B cell (primary cell): ENCODE measurements at regions not wholly inside any gene's neighbourhood (a gene's known extent, or its start where the extent isn't known, plus 50 kb on each side); places are given as distances from the start of the nearest gene placed in this dataset.

Experiments used
- CTCF ChIP-seq: fragments of 200-600 bp; IDR thresholded peaks from one replicate; pipeline ENCODE4 v1.8.0; 2022; ENCODE audit warnings: antibody characterized with exemption, mild to moderate bottlenecking
- EZH2 ChIP-seq: IDR thresholded peaks from 2 replicates; pipeline ENCODE4 v1.6.1; 2012; ENCODE audit warnings: borderline replicate concordance, low read depth, mild to moderate bottlenecking, moderate library complexity, low read length; ENCODE audit not compliant: insufficient read depth, poor library complexity, severe bottlenecking

- TF ChIP-seq CTCF (no peak), EZH2 (no peak)
Measured at GRCh38 chr1:55970526-55971110, 608.7 kb downstream of the PLPP3 start.
